ENCODE measurements at regions not wholly inside any gene's neighbourhood (a gene's known extent, or its start where the extent isn't known, plus 50 kb on each side); places are given as distances from the start of the nearest gene placed in this dataset.
A peak's percentile ranks its signal among the peaks of the same experiment; 100 is the strongest.
"Not testable (repeated sequence)": the region's sequence is repeated elsewhere in the genome, so short reads cannot be mapped to it uniquely, and the experiment has no call there.

GRCh38 chr15:81811736-81812135 is 234.1 kb downstream of the MEX3B start:
- no peak for DNase-seq (ENCODE audit: low read depth)
- in situ Hi-C loops (cut with HindIII; ENCODE audit: low pct_unique_long_range_greater_than_20kb, low sequenced_read_pairs): no loop called here

GRCh38 chr15:81809543-81809942 is 236.3 kb downstream of the MEX3B start:
- in situ Hi-C loops (cut with HindIII; ENCODE audit: low pct_unique_long_range_greater_than_20kb, low sequenced_read_pairs): no loop called here
- peak; percentile 19 for DNase-seq (ENCODE audit: low read depth)

GRCh38 chr15:81807806-81808205 is 238.0 kb downstream of the MEX3B start:
- no peak for DNase-seq (ENCODE audit: low read depth)
- in situ Hi-C loops (cut with HindIII; ENCODE audit: low pct_unique_long_range_greater_than_20kb, low sequenced_read_pairs): no loop called here

GRCh38 chr15:81807186-81807585 is 238.6 kb downstream of the MEX3B start:
- no peak for DNase-seq (ENCODE audit: low read depth)
- in situ Hi-C loops (cut with HindIII; ENCODE audit: low pct_unique_long_range_greater_than_20kb, low sequenced_read_pairs): no loop called here

- in situ Hi-C loops (cut with HindIII; ENCODE audit: low pct_unique_long_range_greater_than_20kb, low sequenced_read_pairs): no loop called here
- no peak for DNase-seq (ENCODE audit: low read depth)
Measured at GRCh38 chr15:81795899-81796298, 249.9 kb downstream of the MEX3B start.

- in situ Hi-C loops (cut with HindIII; ENCODE audit: low pct_unique_long_range_greater_than_20kb, low sequenced_read_pairs): no loop called here
- no peak for DNase-seq (ENCODE audit: low read depth)
Measured at GRCh38 chr15:81792646-81793045, 253.2 kb downstream of the MEX3B start.

- in situ Hi-C loops (cut with HindIII; ENCODE audit: low pct_unique_long_range_greater_than_20kb, low sequenced_read_pairs); DNase-seq (ENCODE audit: low read depth): not testable (repeated sequence)
Measured at GRCh38 chr15:81791322-81791721, 254.5 kb downstream of the MEX3B start.

GRCh38 chr15:81789403-81789802 is 256.4 kb downstream of the MEX3B start:
- in situ Hi-C loops (cut with HindIII; ENCODE audit: low pct_unique_long_range_greater_than_20kb, low sequenced_read_pairs): no loop called here
- DNase-seq (ENCODE audit: low read depth): no peak

GRCh38 chr15:81786776-81787175 is 259.0 kb downstream of the MEX3B start:
- no peak for DNase-seq (ENCODE audit: low read depth)
- in situ Hi-C loops (cut with HindIII; ENCODE audit: low pct_unique_long_range_greater_than_20kb, low sequenced_read_pairs): no loop called here

- in situ Hi-C loops (cut with HindIII; ENCODE audit: low pct_unique_long_range_greater_than_20kb, low sequenced_read_pairs): no loop called here
- no peak for DNase-seq (ENCODE audit: low read depth)
Measured at GRCh38 chr15:81785679-81786078, 260.1 kb downstream of the MEX3B start.

- in situ Hi-C loops (cut with HindIII; ENCODE audit: low pct_unique_long_range_greater_than_20kb, low sequenced_read_pairs): no loop called here
- no peak for DNase-seq (ENCODE audit: low read depth)
Measured at GRCh38 chr15:81785181-81785580, 260.6 kb downstream of the MEX3B start.

GRCh38 chr15:81784751-81785150 is 261.1 kb downstream of the MEX3B start:
- no peak for DNase-seq (ENCODE audit: low read depth)
- in situ Hi-C loops (cut with HindIII; ENCODE audit: low pct_unique_long_range_greater_than_20kb, low sequenced_read_pairs): no loop called here

GRCh38 chr15:81783586-81783985 is 262.2 kb downstream of the MEX3B start:
- in situ Hi-C loops (cut with HindIII; ENCODE audit: low pct_unique_long_range_greater_than_20kb, low sequenced_read_pairs): no loop called here
- no peak for DNase-seq (ENCODE audit: low read depth)

- no peak for DNase-seq (ENCODE audit: low read depth)
- in situ Hi-C loops (cut with HindIII; ENCODE audit: low pct_unique_long_range_greater_than_20kb, low sequenced_read_pairs): no loop called here
Measured at GRCh38 chr15:81783076-81783475, 262.7 kb downstream of the MEX3B start.

- in situ Hi-C loops (cut with HindIII; ENCODE audit: low pct_unique_long_range_greater_than_20kb, low sequenced_read_pairs): no loop called here
- DNase-seq (ENCODE audit: low read depth): no peak
Measured at GRCh38 chr15:81781395-81781794, 264.4 kb downstream of the MEX3B start.

- no peak for DNase-seq (ENCODE audit: low read depth)
- in situ Hi-C loops (cut with HindIII; ENCODE audit: low pct_unique_long_range_greater_than_20kb, low sequenced_read_pairs): no loop called here
Measured at GRCh38 chr15:81780966-81781365, 264.9 kb downstream of the MEX3B start.

GRCh38 chr15:81779181-81779580 is 266.6 kb downstream of the MEX3B start:
- no peak for DNase-seq (ENCODE audit: low read depth)
- in situ Hi-C loops (cut with HindIII; ENCODE audit: low pct_unique_long_range_greater_than_20kb, low sequenced_read_pairs): no loop called here

- in situ Hi-C loops (cut with HindIII; ENCODE audit: low pct_unique_long_range_greater_than_20kb, low sequenced_read_pairs): no loop called here
Measured at GRCh38 chr15:81777546-81777945, 268.3 kb downstream of the MEX3B start.

GRCh38 chr15:81776976-81777375 is 268.8 kb downstream of the MEX3B start:
- in situ Hi-C loops (cut with HindIII; ENCODE audit: low pct_unique_long_range_greater_than_20kb, low sequenced_read_pairs): no loop called here
- DNase-seq (ENCODE audit: low read depth): no peak

More at GRCh38 chr15:81777546-81777945, 268.3 kb downstream of the MEX3B start:
- no peak for DNase-seq (ENCODE audit: low read depth)

GRCh38 chr15:81775779-81776178 is 270.0 kb downstream of the MEX3B start:
- in situ Hi-C loops (cut with HindIII; ENCODE audit: low pct_unique_long_range_greater_than_20kb, low sequenced_read_pairs); DNase-seq (ENCODE audit: low read depth): not testable (repeated sequence)

GRCh38 chr15:81774309-81774708 is 271.5 kb downstream of the MEX3B start:
- no peak for DNase-seq (ENCODE audit: low read depth)
- in situ Hi-C loops (cut with HindIII; ENCODE audit: low pct_unique_long_range_greater_than_20kb, low sequenced_read_pairs): no loop called here
